ENCODE measurements at regions not wholly inside any gene's neighbourhood (a gene's known extent, or its start where the extent isn't known, plus 50 kb on each side); places are given as distances from the start of the nearest gene placed in this dataset.

GRCh38 chr3:80770106-80771074 lies 991.1 kb downstream of the GBE1 start (continued):
- no peak for TF ChIP-seq CBX2 (IDR thresholded peaks at IDR 0.05; ENCODE audit: insufficient read depth, low read length, poor library complexity, severe bottlenecking)
- TF ChIP-seq CREBBP (IDR thresholded peaks at IDR 0.05; ENCODE audit: low read depth, low read length): no peak
- no peak for TF ChIP-seq PREB (CRISPR knock-in tag; IDR thresholded peaks at IDR 0.05)
- peak; percentile 92 for TF ChIP-seq ZBTB2 (IDR thresholded peaks at IDR 0.05)
- TF ChIP-seq ZNF316 (IDR thresholded peaks at IDR 0.05): no peak
- no peak for TF ChIP-seq ZNF324 (CRISPR knock-in tag; IDR thresholded peaks at IDR 0.05)
- TF ChIP-seq DEAF1 (CRISPR knock-in tag; IDR thresholded peaks at IDR 0.05): no peak
- TF ChIP-seq TCF7 (IDR thresholded peaks at IDR 0.05; ENCODE audit: borderline replicate concordance): no peak
- peak; percentile 48 for TF ChIP-seq TAF1 (IDR thresholded peaks at IDR 0.05; ENCODE audit: control insufficient read depth, extremely low read depth, insufficient read depth, low read length, severe bottlenecking)
- TF ChIP-seq IFI16 (CRISPR knock-in tag; IDR thresholded peaks at IDR 0.05): no peak
- TF ChIP-seq POLR2AphosphoS2 (IDR thresholded peaks at IDR 0.05; ENCODE audit: low read length): no peak
- no peak for TF ChIP-seq STAT5A (IDR thresholded peaks at IDR 0.05; ENCODE audit: borderline replicate concordance, low read length)
- no peak for TF ChIP-seq RB1 (IDR thresholded peaks at IDR 0.05; ENCODE audit: low read depth)
- peak in 1 of 2 experiments; percentile 52; a peak in 2 of 4 replicates for TF ChIP-seq KDM1A (IDR thresholded peaks at IDR 0.05)
- TF ChIP-seq ZFP1 (CRISPR knock-in tag; IDR thresholded peaks at IDR 0.05): no peak
- no peak for TF ChIP-seq THRA (IDR thresholded peaks at IDR 0.05)
- TF ChIP-seq ZNF551 (CRISPR knock-in tag; IDR thresholded peaks at IDR 0.05): no peak
- no peak for TF ChIP-seq TRIM24 (IDR thresholded peaks at IDR 0.05)
- 0 out of 4 replicates have a peak, but pooled peaks of 1 of the 2 experiments have one; percentile 15 for TF ChIP-seq HDAC1 (IDR thresholded peaks at IDR 0.05)
- TF ChIP-seq ZNF75A (CRISPR knock-in tag; IDR thresholded peaks at IDR 0.05): no peak
- TF ChIP-seq TAF9B (IDR thresholded peaks at IDR 0.05; ENCODE audit: partially characterized antibody): peak; percentile 10

All from K562 (cell line).